ENCODE measurements at regions not wholly inside any gene's neighbourhood (a gene's known extent, or its start where the extent isn't known, plus 50 kb on each side); places are given as distances from the start of the nearest gene placed in this dataset.

GRCh38 chr11:101812546-101812945, 102.3 kb upstream of the CEP126 start:
- Histone ChIP-seq H3K4me1 (no peaks in the 10 kb centered on the region), H3K27me3 (no peaks in the 10 kb centered on the region), H3K9me3 (no peaks in the 10 kb centered on the region), H3K36me3 (replicated peaks in 1 of 2; ENCODE audit: insufficient read depth in 1 of 2, low read depth in 2 of 2) (no peaks in the 10 kb centered on the region), H3K27ac (no peak overlapping the region), H3K4me3 (no peak overlapping the region)
- intact Hi-C loops (cut with DNase I), result no loop called here
- DNase-seq, result no peak
- no peak for TF ChIP-seq POLR2A (IDR thresholded peaks at IDR 0.05)
- TF ChIP-seq, protein P1, sequence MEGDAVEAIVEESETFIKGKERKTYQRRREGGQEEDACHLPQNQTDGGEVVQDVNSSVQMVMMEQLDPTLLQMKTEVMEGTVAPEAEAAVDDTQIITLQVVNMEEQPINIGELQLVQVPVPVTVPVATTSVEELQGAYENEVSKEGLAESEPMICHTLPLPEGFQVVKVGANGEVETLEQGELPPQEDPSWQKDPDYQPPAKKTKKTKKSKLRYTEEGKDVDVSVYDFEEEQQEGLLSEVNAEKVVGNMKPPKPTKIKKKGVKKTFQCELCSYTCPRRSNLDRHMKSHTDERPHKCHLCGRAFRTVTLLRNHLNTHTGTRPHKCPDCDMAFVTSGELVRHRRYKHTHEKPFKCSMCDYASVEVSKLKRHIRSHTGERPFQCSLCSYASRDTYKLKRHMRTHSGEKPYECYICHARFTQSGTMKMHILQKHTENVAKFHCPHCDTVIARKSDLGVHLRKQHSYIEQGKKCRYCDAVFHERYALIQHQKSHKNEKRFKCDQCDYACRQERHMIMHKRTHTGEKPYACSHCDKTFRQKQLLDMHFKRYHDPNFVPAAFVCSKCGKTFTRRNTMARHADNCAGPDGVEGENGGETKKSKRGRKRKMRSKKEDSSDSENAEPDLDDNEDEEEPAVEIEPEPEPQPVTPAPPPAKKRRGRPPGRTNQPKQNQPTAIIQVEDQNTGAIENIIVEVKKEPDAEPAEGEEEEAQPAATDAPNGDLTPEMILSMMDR (IDR thresholded peaks at IDR 0.05), result no peak
- no peak for ATAC-seq
- WGBS, 2 donors, result 23 to 25% methylated on average over 2 of the region's 2 CpGs

DNA sequence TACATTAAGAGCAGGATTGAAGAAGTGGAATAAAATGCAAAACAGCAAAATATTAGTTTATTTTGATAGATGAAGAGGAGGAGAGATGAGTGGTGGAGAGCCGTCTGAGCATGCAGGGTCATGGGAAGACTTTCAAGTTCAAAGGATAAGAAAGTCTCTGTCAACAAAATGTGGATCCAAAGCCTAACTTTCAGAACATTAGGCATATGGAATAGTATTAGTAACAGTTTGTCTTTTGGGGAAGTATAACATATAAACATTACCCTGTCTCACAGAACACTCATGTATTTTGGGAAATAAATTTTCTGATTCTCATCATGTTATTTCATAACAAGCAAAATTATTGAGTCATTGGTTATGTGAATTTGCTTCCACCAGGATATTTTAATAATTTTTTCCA, 104.3 kb upstream of the CEP126 start:
- H3K27me3 ChIP-seq, result no peaks in the 10 kb centered on the region
- H3K9me3 ChIP-seq, result no peaks in the 10 kb centered on the region
- no peak overlapping the region for H3K27ac ChIP-seq
- no peaks in the 10 kb centered on the region for H3K36me3 ChIP-seq (replicated peaks in 1 of 2; ENCODE audit: insufficient read depth in 1 of 2, low read depth in 2 of 2)
- ATAC-seq, result no peak
- intact Hi-C loops (cut with DNase I), result no loop called here
- H3K4me1 ChIP-seq, result no peaks in the 10 kb centered on the region
- TF ChIP-seq POLR2A (IDR thresholded peaks at IDR 0.05), result no peak
- H3K4me3 ChIP-seq, result no peak overlapping the region
- WGBS, 2 donors, result 42 to 55% methylated on average over 1 of the region's 1 CpG
- no peak for DNase-seq

- TF ChIP-seq POLR2A (IDR thresholded peaks at IDR 0.05), result no peak
- TF ChIP-seq, protein P1 (IDR thresholded peaks at IDR 0.05), result no peak
- ATAC-seq, result no peak
- Histone ChIP-seq H3K36me3 (replicated peaks in 1 of 2; ENCODE audit: insufficient read depth in 1 of 2, low read depth in 2 of 2) (no peaks in the 10 kb centered on the region), H3K4me1 (no peaks in the 10 kb centered on the region), H3K9me3 (no peaks in the 10 kb centered on the region), H3K27ac (no peak overlapping the region), H3K4me3 (no peak overlapping the region), H3K27me3 (no peaks in the 10 kb centered on the region)
- intact Hi-C loops (cut with DNase I), result no loop called here
- DNase-seq, result no peak
- WGBS, 2 donors, result 26 to 36% methylated on average over 2 of the region's 2 CpGs
Measured at GRCh38 chr11:101807531-101807930, 107.3 kb upstream of the CEP126 start.

GRCh38 chr11:101803651-101804050, 111.2 kb upstream of the CEP126 start:
- Histone ChIP-seq H3K4me3 (no peak overlapping the region), H3K36me3 (replicated peaks in 1 of 2; ENCODE audit: insufficient read depth in 1 of 2, low read depth in 2 of 2) (no peaks in the 10 kb centered on the region), H3K9me3 (no peaks in the 10 kb centered on the region), H3K4me1 (no peaks in the 10 kb centered on the region), H3K27ac (no peak overlapping the region), H3K27me3 (no peaks in the 10 kb centered on the region)
- intact Hi-C loops (cut with DNase I), result no loop called here
- WGBS, 2 donors, result 44 to 53% methylated on average over 2 of the region's 2 CpGs
- no peak for DNase-seq
- TF ChIP-seq, protein P1 (IDR thresholded peaks at IDR 0.05), result no peak
- no peak for TF ChIP-seq POLR2A (IDR thresholded peaks at IDR 0.05)
- ATAC-seq, result no peak

DNA sequence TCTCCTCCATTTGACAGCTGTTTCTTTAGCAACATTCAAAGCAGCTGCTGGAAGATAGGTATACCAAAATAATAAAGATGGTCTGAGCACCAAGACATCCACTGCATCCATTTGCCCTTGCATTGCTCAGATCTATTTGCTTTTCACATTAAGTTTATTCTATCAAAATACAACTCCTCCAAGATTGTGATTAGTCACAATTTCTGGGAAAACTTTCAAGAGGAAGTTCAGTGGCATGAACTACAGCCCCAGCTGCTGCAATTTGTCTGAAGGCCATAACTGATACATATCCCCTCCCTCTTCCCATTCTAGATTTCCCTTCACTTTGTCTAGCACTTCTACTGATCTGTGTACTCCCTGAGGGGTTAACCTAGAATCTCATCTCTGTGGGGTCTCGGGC, 117.5 kb upstream of the CEP126 start:
- H3K27me3 ChIP-seq, result no peaks in the 10 kb centered on the region
- no peaks in the 10 kb centered on the region for H3K9me3 ChIP-seq
- TF ChIP-seq, protein P1 (IDR thresholded peaks at IDR 0.05), result no peak
- TF ChIP-seq POLR2A (IDR thresholded peaks at IDR 0.05), result no peak
- no peaks in the 10 kb centered on the region for H3K36me3 ChIP-seq (replicated peaks in 1 of 2; ENCODE audit: insufficient read depth in 1 of 2, low read depth in 2 of 2)
- intact Hi-C loops (cut with DNase I), result no loop called here
- no peak overlapping the region for H3K4me3 ChIP-seq
- H3K4me1 ChIP-seq, result no peaks in the 10 kb centered on the region
- DNase-seq (no peak), ATAC-seq (no peak)
- H3K27ac ChIP-seq, result no peak overlapping the region
- WGBS, 2 donors, result 41 to 60% methylated on average over 1 of the region's 1 CpG

Data from body of pancreas (tissue), 4 donors.